ENCODE measurements at regions not wholly inside any gene's neighbourhood (a gene's known extent, or its start where the extent isn't known, plus 50 kb on each side); places are given as distances from the start of the nearest gene placed in this dataset.

- no peaks in the 10 kb centered on the region for H3K79me2 ChIP-seq (ENCODE audit: insufficient read depth, low read length)
These were observed 336.1 kb downstream of the RBM43 start for GRCh38 chr2:150925611-150926010.

DNA sequence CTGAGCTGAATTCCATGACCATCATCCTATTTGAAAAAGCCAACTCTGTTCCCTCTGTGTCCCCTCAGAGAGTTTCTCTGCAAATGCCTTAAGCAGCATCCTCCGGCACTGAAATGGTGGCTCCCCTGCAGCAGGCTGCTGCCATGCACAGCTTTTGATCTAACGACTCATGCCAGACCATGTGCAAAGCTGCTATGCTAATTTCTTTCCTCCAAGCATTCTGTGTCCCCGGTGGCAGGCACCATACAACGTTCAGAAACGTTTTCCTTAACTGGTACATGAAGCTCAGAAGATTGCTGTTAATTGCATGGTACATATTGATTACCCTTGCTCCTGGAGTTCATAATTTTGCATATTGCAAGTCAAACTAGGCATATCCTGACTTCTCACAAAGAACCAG is 336.8 kb downstream of the RBM43 start:
- Histone ChIP-seq H3K4me1 (ENCODE audit: insufficient read depth, low read length, severe bottlenecking) (no peaks in the 10 kb centered on the region), H3K27me3 (ENCODE audit: insufficient read depth, low read length) (no peaks in the 10 kb centered on the region), H3K4me3 (ENCODE audit: low read depth, low read length, poor library complexity, severe bottlenecking) (no peak overlapping the region), H3K27ac (ENCODE audit: low read depth, low read length, poor library complexity, severe bottlenecking) (no peak overlapping the region), H3K36me3 (ENCODE audit: insufficient read depth, low read length) (no peaks in the 10 kb centered on the region), H3K79me2 (ENCODE audit: insufficient read depth, low read length) (no peaks in the 10 kb centered on the region), H3K9me3 (ENCODE audit: low read length) (no peaks in the 10 kb centered on the region), H4K20me1 (ENCODE audit: insufficient read depth, low read length) (no peaks in the 10 kb centered on the region), H3K9ac (ENCODE audit: low read length) (no peak overlapping the region), H3F3A (ENCODE audit: insufficient read depth, low read length) (no peaks in the 10 kb centered on the region), H3K4me2 (ENCODE audit: low read length) (no peak overlapping the region), H2AFZ (ENCODE audit: low read length) (no peak overlapping the region), H3K9me2 (ENCODE audit: low read depth, low read length) (no peaks in the 10 kb centered on the region)
- TF ChIP-seq EZH2 (IDR thresholded peaks at IDR 0.05; ENCODE audit: borderline replicate concordance, low read length) (no peak), CTCF (IDR thresholded peaks at IDR 0.05; ENCODE audit: low read length) (no peak)

More at GRCh38 chr2:150925611-150926010, 336.1 kb downstream of the RBM43 start:
- Histone ChIP-seq H2AFZ (ENCODE audit: low read length) (no peak overlapping the region), H3K4me2 (ENCODE audit: low read length) (no peak overlapping the region), H3K36me3 (ENCODE audit: insufficient read depth, low read length) (no peaks in the 10 kb centered on the region), H3K4me3 (ENCODE audit: low read depth, low read length, poor library complexity, severe bottlenecking) (no peak overlapping the region), H3K9me3 (ENCODE audit: low read length) (no peaks in the 10 kb centered on the region), H3K4me1 (ENCODE audit: insufficient read depth, low read length, severe bottlenecking) (no peaks in the 10 kb centered on the region), H3F3A (ENCODE audit: insufficient read depth, low read length) (no peaks in the 10 kb centered on the region), H3K27me3 (ENCODE audit: insufficient read depth, low read length) (no peaks in the 10 kb centered on the region), H4K20me1 (ENCODE audit: insufficient read depth, low read length) (no peaks in the 10 kb centered on the region), H3K9ac (ENCODE audit: low read length) (no peak overlapping the region), H3K27ac (ENCODE audit: low read depth, low read length, poor library complexity, severe bottlenecking) (no peak overlapping the region), H3K9me2 (ENCODE audit: low read depth, low read length) (no peaks in the 10 kb centered on the region)
- TF ChIP-seq EZH2 (IDR thresholded peaks at IDR 0.05; ENCODE audit: borderline replicate concordance, low read length) = no peak
- TF ChIP-seq CTCF (IDR thresholded peaks at IDR 0.05; ENCODE audit: low read length) = no peak

- Histone ChIP-seq H3K9me3 (ENCODE audit: low read length) (no peaks in the 10 kb centered on the region), H3F3A (ENCODE audit: insufficient read depth, low read length) (no peaks in the 10 kb centered on the region), H3K79me2 (ENCODE audit: insufficient read depth, low read length) (no peaks in the 10 kb centered on the region), H3K27ac (ENCODE audit: low read depth, low read length, poor library complexity, severe bottlenecking) (no peak overlapping the region), H4K20me1 (ENCODE audit: insufficient read depth, low read length) (no peaks in the 10 kb centered on the region), H3K27me3 (ENCODE audit: insufficient read depth, low read length) (no peaks in the 10 kb centered on the region), H3K9ac (ENCODE audit: low read length) (no peak overlapping the region), H3K9me2 (ENCODE audit: low read depth, low read length) (no peaks in the 10 kb centered on the region), H3K4me3 (ENCODE audit: low read depth, low read length, poor library complexity, severe bottlenecking) (no peak overlapping the region), H3K36me3 (ENCODE audit: insufficient read depth, low read length) (no peaks in the 10 kb centered on the region), H2AFZ (ENCODE audit: low read length) (no peak overlapping the region), H3K4me2 (ENCODE audit: low read length) (no peak overlapping the region), H3K4me1 (ENCODE audit: insufficient read depth, low read length, severe bottlenecking) (no peaks in the 10 kb centered on the region)
- TF ChIP-seq EZH2 (IDR thresholded peaks at IDR 0.05; ENCODE audit: borderline replicate concordance, low read length) = no peak
These were observed 341.8 kb downstream of the RBM43 start for GRCh38 chr2:150919901-150920300.

DNA sequence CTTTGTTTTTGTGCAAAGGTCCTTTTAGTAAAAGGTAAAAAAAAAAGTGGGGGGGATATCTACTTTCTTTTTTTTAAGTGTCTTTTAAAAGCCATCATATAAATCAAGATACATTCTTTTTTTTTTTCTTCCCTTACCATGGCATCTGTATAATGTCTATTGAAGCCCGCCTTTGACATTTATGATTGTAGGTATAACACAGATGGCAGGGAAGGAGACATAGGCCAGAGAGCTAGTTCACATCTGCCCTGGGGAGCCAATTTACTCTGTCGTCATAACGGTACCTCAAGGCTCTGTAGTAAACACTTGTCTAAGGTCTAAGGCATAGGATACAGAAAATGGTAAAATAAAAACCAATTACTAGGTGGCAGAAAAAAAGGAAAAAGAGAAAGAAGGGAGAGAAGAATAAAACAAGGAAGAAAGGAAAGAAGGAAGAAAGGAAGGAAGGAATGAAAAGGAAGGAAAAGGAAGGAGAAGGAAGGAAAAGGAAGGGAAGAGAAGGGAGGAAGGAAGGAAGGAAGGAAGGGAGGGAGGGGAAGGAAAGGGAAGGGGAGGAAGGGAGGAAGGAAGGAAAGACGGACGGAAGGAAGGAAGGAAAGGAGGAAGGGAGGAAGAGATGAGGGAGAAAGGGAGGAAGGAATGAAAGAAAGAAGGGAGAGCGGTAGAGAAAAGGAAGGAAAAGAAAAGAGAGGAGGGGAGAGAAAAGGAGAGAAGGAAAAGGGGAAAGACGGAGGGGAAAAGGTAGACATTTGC is 343.5 kb downstream of the RBM43 start:
- Histone ChIP-seq H3K79me2 (ENCODE audit: insufficient read depth, low read length) (no peaks in the 10 kb centered on the region), H3K27me3 (ENCODE audit: insufficient read depth, low read length) (no peaks in the 10 kb centered on the region), H3K4me2 (ENCODE audit: low read length) (no peak overlapping the region), H3K9me3 (ENCODE audit: low read length) (no peaks in the 10 kb centered on the region), H4K20me1 (ENCODE audit: insufficient read depth, low read length) (no peaks in the 10 kb centered on the region), H2AFZ (ENCODE audit: low read length) (no peak overlapping the region), H3F3A (ENCODE audit: insufficient read depth, low read length) (no peaks in the 10 kb centered on the region), H3K4me3 (ENCODE audit: low read depth, low read length, poor library complexity, severe bottlenecking) (no peak overlapping the region), H3K9ac (ENCODE audit: low read length) (no peak overlapping the region), H3K36me3 (ENCODE audit: insufficient read depth, low read length) (no peaks in the 10 kb centered on the region), H3K4me1 (ENCODE audit: insufficient read depth, low read length, severe bottlenecking) (no peaks in the 10 kb centered on the region), H3K9me2 (ENCODE audit: low read depth, low read length) (no peaks in the 10 kb centered on the region), H3K27ac (ENCODE audit: low read depth, low read length, poor library complexity, severe bottlenecking) (no peak overlapping the region)
- TF ChIP-seq EZH2 (IDR thresholded peaks at IDR 0.05; ENCODE audit: borderline replicate concordance, low read length) (no peak), CTCF (IDR thresholded peaks at IDR 0.05; ENCODE audit: low read length) (no peak)
